ENCODE measurements at regions not wholly inside any gene's neighbourhood (a gene's known extent, or its start where the extent isn't known, plus 50 kb on each side); places are given as distances from the start of the nearest gene placed in this dataset.
"Not testable (repeated sequence)": the region's sequence is repeated elsewhere in the genome, so short reads cannot be mapped to it uniquely, and the experiment has no call there.

GRCh38 chr13:82298106-82298505, 1584.2 kb downstream of the SLITRK1 start:
- DNase-seq = no peak

GRCh38 chr13:82294226-82294625, 1588.0 kb downstream of the SLITRK1 start:
- DNase-seq = no peak

- no peak for DNase-seq
These were observed 1589.9 kb downstream of the SLITRK1 start for GRCh38 chr13:82292334-82292733.

- DNase-seq = no peak
These were observed 1590.4 kb downstream of the SLITRK1 start for GRCh38 chr13:82291852-82292251.

GRCh38 chr13:82275644-82276043, 1606.6 kb downstream of the SLITRK1 start:
- DNase-seq = no peak

GRCh38 chr13:82259284-82259683, 1623.0 kb downstream of the SLITRK1 start:
- no peak for DNase-seq

GRCh38 chr13:82257790-82258507, 1624.3 kb downstream of the SLITRK1 start:
- DNase-seq = no peak

- no peak for DNase-seq
These were observed 1633.5 kb downstream of the SLITRK1 start for GRCh38 chr13:82248762-82249161.

- DNase-seq = no peak
These were observed 1636.4 kb downstream of the SLITRK1 start for GRCh38 chr13:82245860-82246259.

- no peak for DNase-seq
These were observed 1657.5 kb downstream of the SLITRK1 start for GRCh38 chr13:82224806-82225205.

GRCh38 chr13:82221621-82222020, 1660.7 kb downstream of the SLITRK1 start:
- no peak for DNase-seq

GRCh38 chr13:82220641-82221040, 1661.6 kb downstream of the SLITRK1 start:
- DNase-seq = no peak

GRCh38 chr13:82216165-82216564, 1666.1 kb downstream of the SLITRK1 start:
- DNase-seq = no peak

- no peak for DNase-seq
These were observed 1667.9 kb downstream of the SLITRK1 start for GRCh38 chr13:82214341-82214740.

GRCh38 chr13:82206241-82206640, 1676.0 kb downstream of the SLITRK1 start:
- no peak for DNase-seq

GRCh38 chr13:82202398-82202797, 1679.9 kb downstream of the SLITRK1 start:
- no peak for DNase-seq

- no peak for DNase-seq
These were observed 1686.2 kb downstream of the SLITRK1 start for GRCh38 chr13:82196087-82196486.

- DNase-seq = no peak
These were observed 1695.0 kb downstream of the SLITRK1 start for GRCh38 chr13:82187227-82187626.

- DNase-seq = no peak
These were observed 1705.5 kb downstream of the SLITRK1 start for GRCh38 chr13:82176751-82177150.

GRCh38 chr13:82165396-82166174, 1716.7 kb downstream of the SLITRK1 start:
- DNase-seq = no peak

GRCh38 chr13:82164780-82165395, 1717.4 kb downstream of the SLITRK1 start:
- not testable (repeated sequence) for DNase-seq

GRCh38 chr13:82147526-82147925, 1734.7 kb downstream of the SLITRK1 start:
- DNase-seq = no peak

GRCh38 chr13:82136880-82137279, 1745.4 kb downstream of the SLITRK1 start:
- DNase-seq = no peak

GRCh38 chr13:82129281-82129680, 1753.0 kb downstream of the SLITRK1 start:
- DNase-seq = no peak

All from NCI-H748 treated with DMSO at 0.1 percent for 48 hours (cell line).